Anterior cingulate cortex (tissue), 58 donors: ENCODE measurements at regions not wholly inside any gene's neighbourhood (a gene's known extent, or its start where the extent isn't known, plus 50 kb on each side); places are given as distances from the start of the nearest gene placed in this dataset.

Experiments
- DNase-seq, 58 donors: peaks; one replicate each; lab custom pipeline; 2025; lab: John Stamatoyannopoulos, UW

GRCh38 chr2:3138621-3139020 lies 239.0 kb downstream of the EIPR1 start:
- DNase-seq = no peak

DNA sequence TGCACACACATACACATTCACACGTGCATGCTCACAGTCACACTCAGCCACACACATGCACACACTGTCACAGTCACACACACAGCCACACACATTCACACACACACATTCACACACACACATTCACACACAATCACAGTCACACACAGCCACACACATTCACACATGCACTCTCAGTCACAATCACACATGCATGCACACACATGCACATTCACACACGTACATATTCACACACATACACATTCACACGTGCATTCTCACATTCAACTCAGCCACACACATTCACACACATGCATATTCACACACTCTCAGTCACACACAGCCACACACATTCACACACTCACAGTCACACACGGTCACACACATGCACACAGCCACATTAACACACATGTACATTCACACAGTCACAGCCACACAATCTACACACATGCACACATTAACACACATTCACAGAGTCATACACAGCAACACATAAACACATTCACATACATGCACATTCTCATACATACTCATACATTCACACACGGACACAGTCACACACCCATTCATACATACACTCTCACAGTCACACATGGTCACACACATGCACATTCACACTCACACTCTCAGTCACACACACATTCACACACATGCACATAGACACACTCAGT lies 239.8 kb downstream of the EIPR1 start:
- DNase-seq = no peak

GRCh38 chr2:3135676-3136075 lies 241.9 kb downstream of the EIPR1 start:
- no peak for DNase-seq

DNA sequence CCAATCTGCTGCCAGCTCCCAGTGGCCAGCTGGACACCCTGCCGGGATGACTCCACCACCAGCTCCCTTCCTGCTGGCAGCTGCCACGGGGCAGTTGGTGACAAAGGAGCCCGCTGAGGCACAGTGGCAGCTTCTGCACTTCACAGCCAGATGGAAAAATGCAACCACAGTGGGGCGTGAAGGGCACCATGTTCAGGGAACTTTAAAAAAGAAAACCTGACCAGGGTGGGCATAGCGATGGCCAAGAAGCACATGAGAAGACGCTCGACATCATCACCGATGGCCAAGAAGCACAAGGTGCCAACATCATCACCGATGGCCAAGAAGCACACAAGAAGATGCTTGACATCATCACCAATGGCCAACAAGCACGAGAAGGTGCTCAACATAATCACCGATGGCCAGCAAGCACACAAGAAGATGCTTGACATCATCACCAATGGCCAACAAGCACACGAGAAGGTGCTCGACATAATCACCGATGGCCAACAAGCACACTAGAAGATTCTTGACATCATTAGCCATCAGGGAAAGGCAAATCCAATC lies 243.5 kb downstream of the EIPR1 start:
- DNase-seq = no peak

- DNase-seq = no peak
These were observed 244.7 kb downstream of the EIPR1 start for GRCh38 chr2:3132966-3133365.

- DNase-seq = no peak
These were observed 245.2 kb downstream of the EIPR1 start for GRCh38 chr2:3132466-3132865.

DNA sequence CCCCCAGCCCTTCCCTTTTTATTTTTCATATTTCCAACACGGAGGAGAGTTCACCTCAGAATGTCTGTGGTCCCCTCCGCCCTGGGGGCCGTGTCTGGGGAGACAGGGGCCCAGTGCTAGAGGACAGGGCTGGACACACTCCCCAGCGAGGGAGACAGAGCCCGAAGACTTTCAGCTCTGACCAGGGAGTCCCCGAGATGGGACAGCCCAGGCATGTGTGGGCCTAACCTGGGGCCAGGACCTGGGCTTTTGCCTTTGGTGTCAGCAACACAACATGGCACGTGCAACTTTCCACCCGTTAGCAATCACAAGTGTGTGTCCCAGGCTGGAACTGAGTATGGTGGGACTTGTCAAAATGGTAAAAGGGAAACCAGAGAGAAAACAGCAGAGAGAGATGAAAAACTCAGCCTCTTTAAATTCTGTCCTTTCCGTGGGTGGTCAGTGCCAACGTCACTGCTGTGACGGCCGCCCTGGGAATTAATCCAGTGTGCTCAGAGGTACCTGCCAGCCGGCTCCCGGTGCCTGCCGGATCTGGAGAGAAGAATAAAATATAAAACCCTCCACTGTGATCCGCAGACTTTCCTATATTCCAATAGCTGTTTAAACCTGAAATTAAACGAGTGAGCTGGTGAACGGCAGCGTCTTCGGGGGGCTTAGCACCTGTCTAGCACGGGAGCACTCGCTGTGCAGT lies 245.8 kb downstream of the EIPR1 start:
- peak in 26 of 58 donors; percentile 14 to 67 (median 38) for DNase-seq

DNA sequence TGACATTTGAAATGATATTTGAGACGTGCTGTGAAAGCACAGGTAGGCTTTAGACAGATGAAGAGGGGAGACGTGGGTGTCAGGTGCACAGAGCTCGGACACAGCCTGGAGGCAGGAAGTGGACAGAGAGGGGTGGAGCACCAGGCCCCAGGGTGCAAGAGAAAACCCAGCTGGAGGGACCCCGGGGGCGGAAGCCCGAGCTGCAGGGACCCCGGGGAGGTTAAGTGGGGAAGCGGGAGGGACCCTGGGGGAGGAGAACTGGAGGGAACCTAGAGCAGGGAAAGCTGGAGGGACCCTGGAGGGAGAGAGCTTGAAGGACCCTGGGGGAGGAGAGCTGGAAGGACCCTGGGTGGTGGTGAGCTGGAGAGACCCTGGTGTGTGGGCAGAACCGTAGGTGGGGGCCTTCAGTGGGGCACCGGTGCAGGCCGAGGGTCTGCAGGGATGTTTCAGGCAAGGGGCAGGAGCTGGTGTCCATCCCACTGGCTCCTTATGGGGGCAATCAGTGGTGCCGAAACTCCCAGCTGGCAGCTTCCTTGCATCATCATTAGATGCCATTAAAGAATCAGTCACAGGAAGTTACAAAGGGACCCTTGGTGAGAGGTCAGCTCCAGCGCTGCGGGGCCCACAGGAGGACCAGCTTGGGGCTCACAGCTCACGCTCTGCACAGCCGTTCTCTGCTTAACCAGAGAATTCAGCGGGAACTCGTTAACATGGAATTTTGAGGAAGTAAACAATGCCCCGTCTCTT lies 246.6 kb downstream of the EIPR1 start:
- no peak for DNase-seq

GRCh38 chr2:3130444-3130843 lies 247.2 kb downstream of the EIPR1 start:
- peak in 3 of 58 donors; percentile 34 to 55 (median 37) for DNase-seq

DNA sequence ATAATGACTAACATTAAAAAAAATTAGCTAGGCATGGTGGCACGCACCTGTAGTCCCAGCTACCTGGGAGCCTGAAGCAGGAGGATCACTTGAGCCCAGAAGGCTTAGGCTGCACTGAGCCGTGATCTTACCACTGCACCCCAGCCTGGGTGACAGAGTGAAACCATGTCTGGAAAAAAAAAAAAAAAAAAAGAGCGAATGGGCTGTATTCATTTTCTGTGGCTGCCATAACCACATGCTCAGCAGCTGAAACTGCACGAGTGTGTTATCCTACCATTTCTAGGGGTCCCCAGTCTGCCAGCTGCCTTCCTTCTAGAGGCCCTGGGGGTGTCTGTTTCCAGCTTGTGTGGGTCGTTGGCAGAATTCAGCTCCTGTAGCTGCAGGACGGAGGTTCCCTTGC lies 247.8 kb downstream of the EIPR1 start:
- no peak for DNase-seq

DNA sequence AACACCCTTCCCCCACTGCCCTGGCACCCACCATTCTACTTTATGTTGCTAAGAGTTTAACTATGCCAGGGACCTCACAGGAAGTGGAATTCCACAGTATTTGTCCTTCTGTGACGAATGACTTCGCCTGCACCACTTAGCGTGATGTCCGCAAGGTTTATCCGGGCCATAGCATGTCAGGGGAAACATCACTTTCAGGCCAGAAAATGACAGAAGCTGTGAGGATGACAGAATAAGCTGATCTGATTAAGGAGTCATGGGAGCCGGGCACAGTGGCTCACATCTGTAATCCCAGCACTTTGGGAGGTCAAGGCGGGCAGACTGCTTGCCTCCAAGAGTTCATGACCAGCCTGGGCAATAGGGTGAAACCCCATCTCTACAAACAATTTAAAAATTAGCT lies 248.8 kb downstream of the EIPR1 start:
- DNase-seq = no peak

DNA sequence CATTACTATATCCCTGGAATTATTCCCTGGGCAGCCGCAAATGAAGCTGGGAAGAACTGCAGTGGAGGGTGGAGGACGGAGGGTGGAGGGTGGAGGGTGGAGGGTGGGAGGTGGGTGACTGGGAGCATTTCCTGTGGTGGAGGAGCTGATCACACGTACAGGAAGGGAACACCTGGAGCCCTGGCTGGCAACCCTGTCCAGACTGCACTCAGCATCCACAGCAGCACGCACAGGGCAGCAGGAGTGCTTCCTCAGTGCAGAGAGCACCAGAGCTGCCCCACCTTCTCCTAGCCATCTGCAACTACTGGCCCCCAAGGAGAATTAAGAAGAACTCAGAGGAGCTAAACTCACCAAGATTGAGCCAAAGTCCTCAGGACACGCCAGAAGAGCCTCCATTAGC lies 249.9 kb downstream of the EIPR1 start:
- DNase-seq = no peak

- peak in 1 of 58 donors; percentile 17 for DNase-seq
These were observed 250.6 kb downstream of the EIPR1 start for GRCh38 chr2:3126911-3127621.

DNA sequence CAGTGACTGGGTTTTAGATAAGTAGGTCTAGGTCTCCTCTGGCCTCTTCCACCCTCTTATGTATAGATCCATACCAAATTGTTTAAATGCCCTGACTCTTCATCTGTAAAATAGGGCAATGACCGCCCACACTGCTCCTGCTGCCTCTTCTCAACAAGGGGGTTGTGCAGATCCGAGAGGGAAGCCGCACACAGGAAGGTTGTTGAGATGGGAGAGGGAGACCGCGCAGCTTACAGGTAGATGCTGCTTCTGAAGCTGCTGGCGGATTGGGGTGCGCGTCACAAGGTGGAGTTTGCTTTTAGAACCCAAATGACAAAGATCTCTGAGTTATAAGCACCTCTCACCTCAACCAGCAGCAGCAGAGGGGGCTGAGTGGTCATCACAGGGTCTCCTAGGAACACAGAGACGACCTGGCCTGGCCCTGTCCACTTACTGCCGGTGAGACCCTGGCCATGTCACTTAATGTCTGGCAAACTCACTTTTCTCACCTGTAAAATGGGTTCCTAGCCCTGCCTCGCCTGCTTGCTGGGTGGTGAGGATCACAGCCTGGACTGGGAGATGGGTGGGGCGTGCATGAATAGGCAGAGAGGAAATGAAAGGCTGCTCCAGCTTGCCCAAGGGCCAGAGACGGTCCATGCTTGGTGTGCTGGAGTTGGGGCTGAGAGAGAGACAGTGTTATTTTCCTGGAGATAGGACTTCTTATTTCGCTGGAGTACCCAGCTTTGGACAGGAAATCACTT lies 251.3 kb downstream of the EIPR1 start:
- peak in 1 of 58 donors; percentile 40 for DNase-seq

DNA sequence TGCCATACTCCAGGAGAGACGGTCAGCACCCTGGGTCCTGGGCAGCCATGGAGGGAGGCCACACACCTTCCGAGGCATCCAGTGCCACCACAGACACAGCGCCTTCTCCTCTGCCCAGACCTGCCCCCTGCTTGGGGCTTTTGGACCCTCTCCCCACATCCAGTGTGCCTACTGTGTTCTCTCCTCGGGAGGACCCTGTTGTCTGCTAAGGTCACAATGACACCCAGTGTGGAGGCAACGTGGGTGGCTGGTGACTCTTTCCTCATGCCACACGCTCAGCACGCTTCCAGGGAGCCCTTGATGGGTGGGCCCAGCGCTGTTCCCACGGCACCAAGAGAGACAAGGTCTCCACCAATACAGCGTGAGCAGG lies 251.9 kb downstream of the EIPR1 start:
- DNase-seq = no peak

GRCh38 chr2:3125001-3125760 lies 252.4 kb downstream of the EIPR1 start:
- peak in 2 of 58 donors; percentile 25 to 32 for DNase-seq

- peak in 1 of 58 donors; percentile 27 for DNase-seq
These were observed 255.1 kb downstream of the EIPR1 start for GRCh38 chr2:3122525-3122924.

DNA sequence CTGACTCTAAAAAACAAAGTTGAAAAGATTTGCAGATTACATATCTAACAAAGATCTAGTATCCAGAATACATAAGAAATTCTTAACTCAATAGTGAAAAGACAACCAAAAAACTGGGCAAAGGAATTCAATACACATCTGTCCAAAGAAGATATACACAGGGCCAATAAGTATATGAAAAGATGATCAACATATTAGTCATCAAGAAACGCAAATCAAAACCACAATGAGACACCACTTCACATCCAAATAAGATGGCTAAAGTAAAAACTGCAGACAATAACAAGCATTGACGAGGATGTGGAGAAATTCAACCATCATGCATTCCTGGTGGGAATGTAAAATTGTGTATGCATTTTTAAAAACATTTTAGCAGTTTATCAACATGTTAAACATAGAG lies 256.0 kb downstream of the EIPR1 start:
- no peak for DNase-seq

DNA sequence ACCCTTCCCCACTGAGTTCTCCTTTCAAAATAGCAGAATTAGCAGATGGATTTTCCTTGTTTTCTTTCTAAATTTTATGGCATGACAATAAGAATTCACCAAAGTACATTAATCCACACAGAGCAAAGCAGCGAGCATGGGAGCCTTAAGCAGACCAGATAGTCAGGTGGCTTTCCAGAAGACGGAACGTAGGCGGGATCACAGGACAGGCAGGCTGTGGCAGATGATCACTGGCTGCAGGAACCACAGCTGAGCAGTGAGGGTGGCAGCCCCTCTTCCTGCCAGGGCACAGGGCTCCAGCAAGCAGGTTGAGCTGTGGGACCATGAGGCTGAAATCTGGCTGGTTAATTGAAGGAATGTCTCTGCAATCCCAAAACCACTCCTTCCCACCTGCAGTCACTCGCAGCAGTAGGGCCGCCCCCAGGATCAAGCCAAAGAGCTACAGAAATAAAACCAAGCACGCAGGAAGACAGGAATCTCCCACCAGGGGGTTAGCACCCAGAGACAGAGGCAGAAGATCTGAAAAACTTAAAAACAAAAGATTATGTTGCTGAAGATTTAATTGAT lies 259.9 kb downstream of the EIPR1 start:
- no peak for DNase-seq
